H1 (cell line): ENCODE measurements at regions not wholly inside any gene's neighbourhood (a gene's known extent, or its start where the extent isn't known, plus 50 kb on each side); places are given as distances from the start of the nearest gene placed in this dataset.

Experiments used
- CTCF ChIA-PET: fragments of 300-600 bp; sonication (Branson Sonifier 250); formaldehyde crosslinking; loops from one replicate; lab custom pipeline; 2021; ENCODE audit not compliant: partially characterized antibody; lab: Charles Lee
- POLR2A ChIA-PET: fragments of 300-600 bp; sonication (Branson Sonifier 250); formaldehyde crosslinking; loops from one replicate; lab custom pipeline; 2021; ENCODE audit warnings: inconsistent platforms; ENCODE audit not compliant: partially characterized antibody; lab: Charles Lee
- DNase-seq, 2 experiments: peaks; one replicate each; pipeline versions ENCODE4 v3.0.0 to v3.0.0-alpha.2; 2010 to 2022; ENCODE audit warnings: low spot score in 2 of 2, low read depth in 1 of 2, mixed read lengths in 1 of 2
- FAIRE-seq: peaks from 2 replicates; lab custom pipeline; 2011; peaks lifted over from hg19 to GRCh38; lab: Jason Lieb, UNC
- H2AFZ ChIP-seq: 2 replicates; pipeline ENCODE4 v1.8.1; 2012; ENCODE audit warnings: low read length, inconsistent platforms
- H2AK5ac ChIP-seq: 2 replicates; pipeline ENCODE4 v1.6.1; 2013; ENCODE audit warnings: low read depth, low read length
- H2BK120ac ChIP-seq: replicated peaks from 2 replicates; pipeline ENCODE3; 2013; ENCODE audit warnings: low read depth, low read length, inconsistent platforms
- H2BK12ac ChIP-seq: 2 replicates; pipeline ENCODE4 v1.6.1; 2013; ENCODE audit warnings: low read depth, low read length
- H2BK15ac ChIP-seq: 2 replicates; pipeline ENCODE4 v1.6.1; 2013; ENCODE audit warnings: low read length
- H2BK20ac ChIP-seq: 2 replicates; pipeline ENCODE4 v1.6.1; 2013; ENCODE audit warnings: low read length
- H2BK5ac ChIP-seq: 2 replicates; pipeline ENCODE4 v1.6.1; 2013; ENCODE audit warnings: low read depth, low read length
- H3K14ac ChIP-seq: 2 replicates; pipeline ENCODE4 v1.6.1; 2013; ENCODE audit warnings: inconsistent platforms; ENCODE audit not compliant: insufficient read length
- H3K18ac ChIP-seq: 2 replicates; pipeline ENCODE4 v1.6.1; 2013; ENCODE audit warnings: low read length; ENCODE audit errors: extremely low read depth
- H3K23ac ChIP-seq: 2 replicates; pipeline ENCODE4 v1.6.1; 2013; ENCODE audit warnings: inconsistent platforms; ENCODE audit not compliant: insufficient read length
- H3K23me2 ChIP-seq: 2 replicates; pipeline ENCODE4 v1.6.1; 2013; ENCODE audit warnings: low read depth, low read length
- H3K27ac ChIP-seq: 2 replicates; pipeline ENCODE4 v1.6.1; 2011; ENCODE audit warnings: low read depth, low read length, inconsistent platforms
- H3K27me3 ChIP-seq, 4 experiments: replicated peaks in 1 of 4; 1 replicate in 1 of 4; 2 replicates in 3 of 4; pipeline versions ENCODE4 v1.6.1 to v1.8.1; 2011 to 2013; ENCODE audit warnings: low read length in 3 of 4, mild to moderate bottlenecking in 3 of 4, inconsistent platforms in 2 of 4, mixed read lengths in 2 of 4, moderate library complexity in 1 of 4; ENCODE audit not compliant: control insufficient read depth in 3 of 4, insufficient read depth in 3 of 4; ENCODE audit errors: extremely low read depth in 1 of 4
- H3K36me3 ChIP-seq, 4 experiments: 2 replicates each; pipeline versions ENCODE4 v1.6.1 to v1.8.1; 2011 to 2013; ENCODE audit warnings: mild to moderate bottlenecking in 4 of 4, low read length in 3 of 4, moderate library complexity in 2 of 4, control low read depth in 1 of 4, inconsistent platforms in 1 of 4; ENCODE audit not compliant: insufficient read depth in 4 of 4, control insufficient read depth in 2 of 4
- H3K4ac ChIP-seq: replicated peaks from 2 replicates; pipeline ENCODE3; 2013; ENCODE audit warnings: low read length, low read depth, mixed read lengths, inconsistent platforms; ENCODE audit not compliant: insufficient read length
- H3K4me1 ChIP-seq, 4 experiments: replicated peaks in 1 of 4; 1 replicate in 1 of 4; 2 replicates in 3 of 4; pipeline versions ENCODE4 v1.6.1 to v1.8.1; 2011 to 2013; ENCODE audit warnings: low read length in 3 of 4, inconsistent platforms in 2 of 4, mixed read lengths in 1 of 4; ENCODE audit not compliant: insufficient read depth in 4 of 4, control insufficient read depth in 3 of 4
- H3K4me2 ChIP-seq, 2 experiments: 2 replicates each; pipeline versions ENCODE4 v1.6.1 to v1.8.1; 2011 to 2013; ENCODE audit warnings: low read depth in 2 of 2, low read length in 2 of 2, control low read depth in 1 of 2, inconsistent platforms in 1 of 2, mild to moderate bottlenecking in 1 of 2; ENCODE audit not compliant: insufficient read depth in 1 of 2
- H3K4me3 ChIP-seq, 4 experiments: fragments of 200-600, 300-600 bp in 1 of 4; sonication (generic), shearing (Covaris generic), sonication (Bioruptor Twin) in 1 of 4; 2 replicates each; pipeline versions ENCODE4 v1.5.1 to v1.8.1; 2011 to 2016; ENCODE audit warnings: low read length in 4 of 4, low read depth in 3 of 4, control low read depth in 2 of 4, inconsistent platforms in 2 of 4, mild to moderate bottlenecking in 2 of 4, mixed read lengths in 1 of 4, moderate library complexity in 1 of 4; ENCODE audit not compliant: insufficient read depth in 2 of 4; ENCODE audit errors: extremely low read depth in 1 of 4
- H3K56ac ChIP-seq: replicated peaks from 2 replicates; pipeline ENCODE3; 2013; ENCODE audit warnings: low read depth, mild to moderate bottlenecking, mixed read lengths, low read length, inconsistent platforms; ENCODE audit not compliant: insufficient read length
- H3K79me1 ChIP-seq: 2 replicates; pipeline ENCODE4 v1.6.1; 2013; ENCODE audit warnings: low read depth, low read length, control low read depth
- H3K79me2 ChIP-seq, 2 experiments: 2 replicates each; pipeline versions ENCODE4 v1.6.1 to v1.8.1; 2012 to 2013; ENCODE audit warnings: low read length in 2 of 2, mild to moderate bottlenecking in 2 of 2, inconsistent platforms in 1 of 2; ENCODE audit not compliant: insufficient read depth in 2 of 2, control insufficient read depth in 1 of 2
- H3K9ac ChIP-seq, 4 experiments: replicated peaks in 1 of 4; 1 replicate in 1 of 4; 2 replicates in 3 of 4; pipeline versions ENCODE4 v1.6.1 to v1.8.1; 2011 to 2013; ENCODE audit warnings: low read depth in 3 of 4, low read length in 3 of 4, control low read depth in 2 of 4, mild to moderate bottlenecking in 2 of 4, moderate library complexity in 2 of 4, inconsistent platforms in 1 of 4; ENCODE audit errors: extremely low read depth in 1 of 4
- H3K9me3 ChIP-seq, 2 experiments: 2 replicates each; pipeline versions ENCODE4 v1.6.1 to v1.8.1; 2012 to 2013; ENCODE audit warnings: mild to moderate bottlenecking in 2 of 2, moderate library complexity in 2 of 2, control low read depth in 1 of 2, inconsistent platforms in 1 of 2, low read depth in 1 of 2, low read length in 1 of 2, mixed read lengths in 1 of 2; ENCODE audit not compliant: insufficient read depth in 2 of 2
- H4K20me1 ChIP-seq, 2 experiments: replicated peaks in 1 of 2; 2 replicates each; pipeline versions ENCODE3 to v1.8.1; 2011 to 2013; ENCODE audit warnings: inconsistent platforms in 2 of 2, low read length in 2 of 2, mild to moderate bottlenecking in 1 of 2; ENCODE audit not compliant: insufficient read depth in 2 of 2, control insufficient read depth in 1 of 2
- H4K5ac ChIP-seq: 2 replicates; pipeline ENCODE4 v1.6.1; 2013; ENCODE audit warnings: low read length, low read depth, mixed read lengths, inconsistent platforms; ENCODE audit not compliant: insufficient read length
- H4K8ac ChIP-seq: 2 replicates; pipeline ENCODE4 v1.8.0; 2013; ENCODE audit warnings: mild to moderate bottlenecking, moderate library complexity, low read length, inconsistent platforms; ENCODE audit not compliant: insufficient read depth; ENCODE audit errors: extremely low read depth
- H4K91ac ChIP-seq: replicated peaks from 2 replicates; pipeline ENCODE3; 2013; ENCODE audit warnings: low read length, mixed read lengths, inconsistent platforms; ENCODE audit not compliant: insufficient read length
- CHD1 ChIP-seq: IDR thresholded peaks from 2 replicates; pipeline ENCODE4 v1.6.1; 2012; ENCODE audit warnings: low read depth, low read length, improper control_type of control experiment
- CTBP2 ChIP-seq: IDR thresholded peaks from 2 replicates; pipeline ENCODE4 v1.7.0; 2011; ENCODE audit warnings: borderline replicate concordance, mild to moderate bottlenecking, moderate library complexity, mixed read lengths, low read length; ENCODE audit not compliant: insufficient read depth, insufficient read length
- CTCF ChIP-seq, 3 experiments: IDR thresholded peaks; 1 replicate in 2 of 3; 2 replicates in 1 of 3; pipeline versions ENCODE4 v1.5.1 to v1.6.1; 2011; ENCODE audit warnings: low read length in 3 of 3, mild to moderate bottlenecking in 3 of 3, inconsistent platforms in 2 of 3, low read depth in 1 of 3, moderate library complexity in 1 of 3; ENCODE audit not compliant: insufficient read depth in 1 of 3; ENCODE audit errors: control extremely low read depth in 1 of 3
- EGR1 ChIP-seq: IDR thresholded peaks from 2 replicates; pipeline ENCODE4 v1.6.1; 2011; ENCODE audit warnings: low read depth, low read length, borderline replicate concordance
- EZH2 ChIP-seq: fragments of 200-600 bp; sonication (generic); IDR thresholded peaks from 2 replicates; pipeline ENCODE4 v1.7.1; 2012; ENCODE audit warnings: low read depth, mild to moderate bottlenecking, moderate library complexity, low read length, inconsistent platforms; ENCODE audit not compliant: severe bottlenecking
- NRF1 ChIP-seq: IDR thresholded peaks from 2 replicates; pipeline ENCODE4 v1.6.1; 2011; ENCODE audit warnings: mild to moderate bottlenecking, low read depth, low read length, improper control_type of control experiment
- RNF2 ChIP-seq: fragments of 200-900, 300-1000 bp; sonication (generic); IDR thresholded peaks from 2 replicates; pipeline ENCODE4 v1.7.1; 2016; ENCODE audit warnings: borderline replicate concordance, low read depth, mild to moderate bottlenecking, antibody characterized with exemption, low read length; ENCODE audit not compliant: poor library complexity, severe bottlenecking; ENCODE audit errors: missing control alignments
- RXRA ChIP-seq: IDR thresholded peaks from 2 replicates; pipeline ENCODE4 v1.6.1; 2011; ENCODE audit warnings: low read depth, mild to moderate bottlenecking, low read length, moderate library complexity; ENCODE audit not compliant: insufficient read depth
- SRF ChIP-seq: IDR thresholded peaks from 2 replicates; pipeline ENCODE4 v1.6.1; 2011; ENCODE audit warnings: mild to moderate bottlenecking, low read depth, low read length, moderate library complexity
- TAF1 ChIP-seq: IDR thresholded peaks from 2 replicates; pipeline ENCODE4 v1.6.1; 2011; ENCODE audit warnings: mild to moderate bottlenecking, low read depth, low read length
- USF2 ChIP-seq: IDR thresholded peaks from 2 replicates; pipeline ENCODE4 v1.6.1; 2011; ENCODE audit warnings: low read length, improper control_type of control experiment
- ZNF274 ChIP-seq: IDR thresholded peaks from 2 replicates; pipeline ENCODE4 v1.7.0; 2012; ENCODE audit warnings: low read length, borderline replicate concordance; ENCODE audit errors: extremely low read depth

GRCh38 chr1:73556270-73556669 is 641.7 kb downstream of the LRRIQ3 start:
- H4K8ac ChIP-seq: no peak overlapping the region
- H4K20me1 ChIP-seq: no peaks in the 10 kb centered on the region
- no peak for DNase-seq
- H3K79me2 ChIP-seq: no peaks in the 10 kb centered on the region
- H4K91ac ChIP-seq: no peak overlapping the region
- no peak overlapping the region for H3K23ac ChIP-seq
- H3K4ac ChIP-seq: no peak overlapping the region
- H3K4me1 ChIP-seq: no peaks in the 10 kb centered on the region
- ChIA-PET CTCF (no interaction called here), POLR2A (no interaction called here)
- FAIRE-seq: no peak
- no peak overlapping the region for H2BK12ac ChIP-seq
- H3K27me3 ChIP-seq: no peaks in the 10 kb centered on the region
- no peaks in the 10 kb centered on the region for H3K79me1 ChIP-seq
- no peak overlapping the region for H2BK120ac ChIP-seq
- no peak overlapping the region for H3K4me2 ChIP-seq
- no peak overlapping the region for H2BK20ac ChIP-seq
- H3K18ac ChIP-seq: no peak overlapping the region
- H3K27ac ChIP-seq: no peak overlapping the region
- H2BK5ac ChIP-seq: no peak overlapping the region
- no peaks in the 10 kb centered on the region for H3K23me2 ChIP-seq
- no peak overlapping the region for H2AK5ac ChIP-seq
- H4K5ac ChIP-seq: no peak overlapping the region
- H3K56ac ChIP-seq: no peak overlapping the region
- H2AFZ ChIP-seq: no peak overlapping the region
- H3K4me3 ChIP-seq: no peak overlapping the region
- H2BK15ac ChIP-seq: no peak overlapping the region
- no peak overlapping the region for H3K9ac ChIP-seq
- H3K36me3 ChIP-seq: no peaks in the 10 kb centered on the region; a peak in 1 of 8 replicates
- H3K14ac ChIP-seq: no peak overlapping the region
- peaks cover 12 to 18% of the 10 kb centered on the region in 2 experiments for H3K9me3 ChIP-seq
- TF ChIP-seq USF2: no peak
- no peak for TF ChIP-seq NRF1
- TF ChIP-seq CTBP2: no peak
- TF ChIP-seq SRF: no peak
- TF ChIP-seq TAF1: no peak
- no peak for TF ChIP-seq RXRA
- no peak for TF ChIP-seq RNF2
- no peak for TF ChIP-seq CHD1
- no peak for TF ChIP-seq CTCF (IDR thresholded peaks at IDR 0.05; ENCODE audit: control extremely low read depth in 1 of 3, insufficient read depth in 1 of 3, low read depth in 1 of 3, low read length in 3 of 3)
- no peak for TF ChIP-seq EZH2
- no peak for TF ChIP-seq EGR1
- TF ChIP-seq ZNF274: no peak
